GM11168 (cell line): ENCODE measurements at regions not wholly inside any gene's neighbourhood (a gene's known extent, or its start where the extent isn't known, plus 50 kb on each side); places are given as distances from the start of the nearest gene placed in this dataset.

ENCODE experiments used
- in situ Hi-C: fragments of 300-500 bp; cut with MboI; formaldehyde crosslinking; loops from one replicate; pipeline ENCODE4 v1.12.0; 2022; ENCODE audit warnings: low sequenced_read_pairs; ENCODE audit not compliant: unreplicated experiment

- in situ Hi-C loops: no loop called here
These were observed 156.2 kb downstream of the CAND1 start for GRCh38 chr12:67425394-67425793.

GRCh38 chr12:67426067-67426466 lies 156.9 kb downstream of the CAND1 start:
- in situ Hi-C loops: no loop called here

- in situ Hi-C loops: no loop called here
These were observed 158.2 kb downstream of the CAND1 start for GRCh38 chr12:67427336-67427735.

- in situ Hi-C loops: no loop called here
These were observed 159.3 kb downstream of the CAND1 start for GRCh38 chr12:67428431-67428830.

- in situ Hi-C loops: loop anchor here (10.0 kb wide), 1 partner anchor 504 kb away; no protein-coding TSS in a partner anchor
These were observed 161.7 kb downstream of the CAND1 start for GRCh38 chr12:67430708-67431335.

- in situ Hi-C loops: loop anchor here (10.0 kb wide), 1 partner anchor 503 kb away; no protein-coding TSS in a partner anchor
These were observed 162.4 kb downstream of the CAND1 start for GRCh38 chr12:67431411-67432020.

- in situ Hi-C loops: loop anchor here (10.0 kb wide), 1 partner anchor 501 kb away; no protein-coding TSS in a partner anchor
These were observed 164.4 kb downstream of the CAND1 start for GRCh38 chr12:67433385-67434175.

- in situ Hi-C loops: loop anchor here (10.0 kb wide), 1 partner anchor 500 kb away; no protein-coding TSS in a partner anchor
These were observed 165.7 kb downstream of the CAND1 start for GRCh38 chr12:67434671-67435370.

- in situ Hi-C loops: loop anchor here (10.0 kb wide), 1 partner anchor 499 kb away; no protein-coding TSS in a partner anchor
These were observed 167.1 kb downstream of the CAND1 start for GRCh38 chr12:67436230-67436629.

GRCh38 chr12:67437011-67437410 lies 167.9 kb downstream of the CAND1 start:
- in situ Hi-C loops: loop anchor here (10.0 kb wide), 1 partner anchor 498 kb away; no protein-coding TSS in a partner anchor

- in situ Hi-C loops: loop anchor here (10.0 kb wide), 2 partner anchors 255 to 495 kb away; no protein-coding TSS in a partner anchor
These were observed 170.5 kb downstream of the CAND1 start for GRCh38 chr12:67439611-67440010.

GRCh38 chr12:67441736-67442346 lies 172.7 kb downstream of the CAND1 start:
- in situ Hi-C loops: loop anchor here (10.0 kb wide), 1 partner anchor 253 kb away; no protein-coding TSS in a partner anchor

GRCh38 chr12:67442347-67442841 lies 173.2 kb downstream of the CAND1 start:
- in situ Hi-C loops: loop anchor here (10.0 kb wide), 1 partner anchor 252 kb away; no protein-coding TSS in a partner anchor

- in situ Hi-C loops: loop anchor here (10.0 kb wide), 1 partner anchor 252 kb away; no protein-coding TSS in a partner anchor
These were observed 173.7 kb downstream of the CAND1 start for GRCh38 chr12:67442896-67443295.

- in situ Hi-C loops: loop anchor here (10.0 kb wide), 1 partner anchor 250 kb away; no protein-coding TSS in a partner anchor
These were observed 175.4 kb downstream of the CAND1 start for GRCh38 chr12:67444542-67444941.

- in situ Hi-C loops: loop anchor here (10.0 kb wide), 1 partner anchor 248 kb away; no protein-coding TSS in a partner anchor
These were observed 177.6 kb downstream of the CAND1 start for GRCh38 chr12:67446716-67447115.

- in situ Hi-C loops: loop anchor here (10.0 kb wide), 1 partner anchor 248 kb away; no protein-coding TSS in a partner anchor
These were observed 178.0 kb downstream of the CAND1 start for GRCh38 chr12:67447180-67447579.

GRCh38 chr12:67449591-67450052 lies 180.5 kb downstream of the CAND1 start:
- in situ Hi-C loops: loop anchor here (10.0 kb wide), 1 partner anchor 245 kb away; no protein-coding TSS in a partner anchor

GRCh38 chr12:67450441-67450840 lies 181.3 kb downstream of the CAND1 start:
- in situ Hi-C loops: no loop called here
